ENCODE measurements at regions not wholly inside any gene's neighbourhood (a gene's known extent, or its start where the extent isn't known, plus 50 kb on each side); places are given as distances from the start of the nearest gene placed in this dataset.

DNA sequence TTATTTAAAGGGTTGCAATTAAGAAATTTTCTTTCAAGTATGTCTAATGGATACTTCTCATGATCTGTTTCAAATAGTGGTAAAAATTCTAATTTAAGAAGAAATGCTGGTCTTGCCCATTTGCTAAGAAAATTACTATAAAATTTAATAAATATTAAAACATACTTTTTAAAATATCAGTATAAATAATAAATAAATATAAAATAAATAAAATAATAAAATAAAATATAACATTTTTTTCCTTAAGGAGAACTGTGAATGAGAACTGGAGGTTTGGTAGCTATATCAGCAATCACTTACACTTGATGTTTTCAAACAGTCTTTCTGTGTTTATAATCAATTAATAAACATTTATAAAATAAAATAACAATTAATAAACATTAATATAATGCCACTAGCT, 266.1 kb downstream of the HGF start:
- TF ChIP-seq, protein P1, sequence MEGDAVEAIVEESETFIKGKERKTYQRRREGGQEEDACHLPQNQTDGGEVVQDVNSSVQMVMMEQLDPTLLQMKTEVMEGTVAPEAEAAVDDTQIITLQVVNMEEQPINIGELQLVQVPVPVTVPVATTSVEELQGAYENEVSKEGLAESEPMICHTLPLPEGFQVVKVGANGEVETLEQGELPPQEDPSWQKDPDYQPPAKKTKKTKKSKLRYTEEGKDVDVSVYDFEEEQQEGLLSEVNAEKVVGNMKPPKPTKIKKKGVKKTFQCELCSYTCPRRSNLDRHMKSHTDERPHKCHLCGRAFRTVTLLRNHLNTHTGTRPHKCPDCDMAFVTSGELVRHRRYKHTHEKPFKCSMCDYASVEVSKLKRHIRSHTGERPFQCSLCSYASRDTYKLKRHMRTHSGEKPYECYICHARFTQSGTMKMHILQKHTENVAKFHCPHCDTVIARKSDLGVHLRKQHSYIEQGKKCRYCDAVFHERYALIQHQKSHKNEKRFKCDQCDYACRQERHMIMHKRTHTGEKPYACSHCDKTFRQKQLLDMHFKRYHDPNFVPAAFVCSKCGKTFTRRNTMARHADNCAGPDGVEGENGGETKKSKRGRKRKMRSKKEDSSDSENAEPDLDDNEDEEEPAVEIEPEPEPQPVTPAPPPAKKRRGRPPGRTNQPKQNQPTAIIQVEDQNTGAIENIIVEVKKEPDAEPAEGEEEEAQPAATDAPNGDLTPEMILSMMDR (IDR thresholded peaks at IDR 0.05): no peak
- TF ChIP-seq EZH2 (IDR thresholded peaks at IDR 0.05; ENCODE audit: borderline replicate concordance, insufficient read depth, low read depth, low read length, poor library complexity, severe bottlenecking): no peak

Measured in B cell (primary cell).